HG02840 (cell line): ENCODE measurements at regions not wholly inside any gene's neighbourhood (a gene's known extent, or its start where the extent isn't known, plus 50 kb on each side); places are given as distances from the start of the nearest gene placed in this dataset.

Source experiments
- ATAC-seq: cut with Tn5 transposase; IDR thresholded peaks from one replicate; pipeline ENCODE4 v1.9.1; 2021; ENCODE audit warnings: mild to moderate bottlenecking, moderate library complexity, moderate number of reproducible peaks; ENCODE audit not compliant: unreplicated experiment, low FRiP score

GRCh38 chr2:103462101-103462500 lies 700.3 kb downstream of the TMEM182 start:
- no peak for ATAC-seq

- no peak for ATAC-seq
Measured at GRCh38 chr2:103462712-103463111, 700.9 kb downstream of the TMEM182 start.

GRCh38 chr2:103464831-103465230 lies 703.0 kb downstream of the TMEM182 start:
- no peak for ATAC-seq

GRCh38 chr2:103469800-103470199 lies 708.0 kb downstream of the TMEM182 start:
- no peak for ATAC-seq

GRCh38 chr2:103484906-103485305 lies 723.1 kb downstream of the TMEM182 start:
- no peak for ATAC-seq

DNA sequence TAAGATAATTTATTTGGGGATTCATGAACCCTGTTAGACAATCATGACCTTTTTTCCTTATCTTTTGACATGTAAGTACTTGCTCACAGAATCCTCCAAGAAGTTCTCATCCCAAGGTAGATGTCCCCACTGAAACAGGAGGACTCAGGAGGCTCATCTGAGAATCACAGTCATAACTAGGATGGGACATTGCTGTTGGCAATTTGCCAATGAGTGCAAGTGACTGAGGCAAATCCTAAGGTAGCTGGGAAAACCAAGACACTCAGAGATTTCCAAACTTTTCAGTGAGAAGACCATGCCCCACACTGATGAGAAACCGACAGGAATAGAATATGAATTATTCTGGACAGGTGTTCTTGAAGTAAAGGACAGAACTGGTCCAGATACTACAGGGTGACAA lies 735.0 kb downstream of the TMEM182 start:
- ATAC-seq: no peak

GRCh38 chr2:103506812-103507211 lies 745.0 kb downstream of the TMEM182 start:
- no peak for ATAC-seq

- ATAC-seq: no peak
Measured at GRCh38 chr2:103512442-103512841, 750.6 kb downstream of the TMEM182 start.

DNA sequence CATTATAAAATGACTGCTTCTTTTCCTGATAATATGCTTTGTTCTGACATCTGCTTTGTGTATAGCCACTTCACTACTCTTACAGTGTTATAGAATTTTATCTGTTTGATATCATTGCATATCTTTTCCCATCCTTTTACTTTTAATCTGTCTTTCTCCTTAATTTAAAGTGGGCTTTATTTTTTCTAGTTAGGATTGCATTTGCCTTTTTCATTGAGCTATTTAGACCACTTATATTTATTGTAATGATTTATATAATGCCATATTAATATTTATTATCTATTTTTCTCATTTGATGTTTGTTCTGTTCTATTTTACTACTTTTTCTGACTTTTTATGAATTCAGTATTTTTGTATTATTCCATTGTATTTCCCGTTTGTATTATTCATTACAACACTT lies 758.7 kb downstream of the TMEM182 start:
- ATAC-seq: no peak

DNA sequence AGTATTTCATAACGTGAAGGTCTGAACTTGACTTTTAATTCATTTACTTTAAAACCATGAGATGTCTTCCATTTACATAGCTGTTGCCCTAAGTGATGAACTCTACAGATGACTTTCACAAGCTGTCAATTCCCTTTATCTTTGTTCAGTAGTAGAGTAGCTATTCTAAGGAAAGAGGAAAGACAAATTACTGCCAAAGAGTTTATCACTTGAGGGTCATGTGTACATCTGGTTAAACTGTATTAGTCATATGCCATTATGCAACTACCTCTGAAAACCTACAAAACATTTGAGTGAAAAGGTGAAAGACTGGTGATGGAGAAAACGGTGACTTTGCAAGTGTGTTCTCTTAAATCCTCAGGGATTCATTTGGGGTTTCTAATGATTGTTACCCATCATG lies 763.9 kb downstream of the TMEM182 start:
- no peak for ATAC-seq

DNA sequence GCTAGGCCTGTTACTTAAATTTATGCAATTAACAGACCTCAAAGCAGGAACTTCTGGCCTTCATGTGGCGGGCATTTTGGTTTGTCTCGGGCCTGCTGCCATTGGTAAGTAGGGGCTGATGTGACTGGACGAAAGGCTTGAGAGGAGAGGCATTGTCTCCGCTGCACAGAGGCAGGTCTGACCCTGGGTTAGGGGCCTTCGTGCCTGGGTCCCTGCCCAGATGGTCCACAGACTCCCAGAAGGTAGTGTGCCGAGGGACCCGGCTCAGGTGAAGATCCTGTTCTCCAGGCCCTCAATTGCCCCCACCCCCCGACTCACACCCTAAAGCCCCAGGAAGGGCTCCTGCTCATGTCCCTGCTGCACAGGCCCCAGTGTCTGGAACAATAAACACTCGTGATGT lies 764.9 kb downstream of the TMEM182 start:
- no peak for ATAC-seq

DNA sequence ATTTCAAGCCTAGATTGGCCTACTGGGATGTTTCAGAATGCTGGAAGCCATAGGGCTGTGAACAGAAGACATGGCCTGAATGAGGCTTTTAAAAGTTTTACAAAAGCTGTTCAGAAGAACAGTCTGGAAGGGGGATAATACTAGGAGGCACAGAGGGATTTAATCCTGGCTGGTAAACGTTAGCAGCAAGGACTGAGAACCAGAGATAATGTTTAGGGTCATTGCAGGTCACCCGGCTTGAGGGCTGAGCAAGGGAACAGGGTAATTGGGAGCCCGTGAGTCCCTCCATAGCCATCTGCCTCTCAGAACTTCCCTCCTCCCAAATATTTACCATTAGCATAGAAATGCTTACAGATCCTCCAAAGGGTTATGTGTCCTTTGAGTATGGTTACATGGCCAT lies 765.4 kb downstream of the TMEM182 start:
- no peak for ATAC-seq

DNA sequence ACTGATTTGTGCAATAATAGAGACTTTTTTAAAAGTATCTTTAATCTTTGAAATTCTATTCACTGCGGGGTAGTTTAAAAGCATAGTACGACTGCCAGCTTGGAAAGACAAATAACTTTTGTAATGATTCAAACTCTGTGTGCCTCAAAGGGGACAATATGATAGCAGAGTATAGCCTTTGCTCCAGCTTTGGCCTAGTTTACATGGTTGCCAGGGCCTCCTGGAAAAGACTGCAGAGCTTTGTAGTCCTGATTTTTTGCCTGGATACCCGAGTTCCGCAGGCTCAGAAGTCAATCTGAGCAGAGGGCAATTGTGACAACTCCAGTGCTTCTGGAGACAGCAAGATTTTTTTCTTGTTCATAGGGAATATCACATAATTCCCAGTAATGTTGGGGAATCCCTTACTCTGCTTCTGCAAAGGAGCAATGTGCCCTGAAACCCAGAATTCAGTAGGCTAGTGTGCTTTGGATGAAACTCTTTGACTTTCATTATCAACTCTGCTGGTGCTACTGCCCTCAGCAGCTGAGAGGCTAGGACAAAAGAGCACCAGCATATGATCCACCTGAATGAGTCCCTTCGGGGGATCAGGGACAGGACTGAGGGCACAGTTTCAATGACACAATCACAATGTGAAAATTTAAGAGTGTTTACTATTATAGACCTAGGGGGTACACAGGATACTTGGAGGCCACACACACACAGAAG lies 768.1 kb downstream of the TMEM182 start:
- no peak for ATAC-seq

- no peak for ATAC-seq
Measured at GRCh38 chr2:103552775-103553174, 790.9 kb downstream of the TMEM182 start.

GRCh38 chr2:103594823-103595222 lies 833.0 kb downstream of the TMEM182 start:
- ATAC-seq: no peak

GRCh38 chr2:103605071-103605780 lies 843.4 kb downstream of the TMEM182 start:
- ATAC-seq: no peak

DNA sequence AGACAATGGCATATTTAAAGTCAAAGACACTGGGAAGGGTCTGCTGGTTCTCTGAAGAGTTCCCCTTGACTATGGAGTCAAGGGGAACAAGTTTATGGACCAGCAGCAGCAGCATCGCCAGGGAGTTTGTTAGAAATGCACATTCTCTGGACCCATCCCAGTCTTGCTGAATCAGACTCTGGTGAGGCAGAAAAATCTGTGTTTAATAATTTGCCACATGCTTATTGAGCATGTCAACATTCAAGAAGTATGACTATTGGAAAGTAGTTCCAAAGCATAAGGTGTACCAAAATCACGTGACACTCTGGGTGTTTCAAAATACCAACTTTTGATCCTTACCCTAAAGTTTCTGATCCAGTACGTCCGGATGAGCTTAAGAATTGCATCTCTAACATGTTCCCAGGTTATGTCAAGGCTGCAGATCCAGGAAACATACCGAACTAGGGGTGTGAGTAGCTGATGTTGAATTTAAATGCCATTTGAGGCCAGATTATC lies 853.8 kb downstream of the TMEM182 start:
- ATAC-seq: no peak

DNA sequence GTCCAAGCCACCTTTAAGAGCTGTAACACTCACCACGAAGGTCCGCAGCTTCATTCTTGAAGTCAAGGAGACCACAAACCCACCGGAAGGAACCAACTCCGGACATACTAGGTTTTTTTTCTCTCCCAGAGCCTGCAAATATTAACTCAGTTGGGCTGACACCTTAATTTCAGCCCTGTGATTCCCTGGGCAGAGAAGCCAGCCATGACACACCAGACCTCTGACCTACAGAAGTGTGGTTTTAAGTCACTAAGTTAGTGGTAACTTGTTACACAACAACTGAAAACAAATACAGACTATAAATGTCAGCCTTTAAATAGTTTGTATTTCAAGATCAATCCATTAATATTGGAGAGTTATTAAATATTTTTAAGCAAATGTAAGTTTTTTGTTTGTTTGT lies 855.1 kb downstream of the TMEM182 start:
- ATAC-seq: no peak

DNA sequence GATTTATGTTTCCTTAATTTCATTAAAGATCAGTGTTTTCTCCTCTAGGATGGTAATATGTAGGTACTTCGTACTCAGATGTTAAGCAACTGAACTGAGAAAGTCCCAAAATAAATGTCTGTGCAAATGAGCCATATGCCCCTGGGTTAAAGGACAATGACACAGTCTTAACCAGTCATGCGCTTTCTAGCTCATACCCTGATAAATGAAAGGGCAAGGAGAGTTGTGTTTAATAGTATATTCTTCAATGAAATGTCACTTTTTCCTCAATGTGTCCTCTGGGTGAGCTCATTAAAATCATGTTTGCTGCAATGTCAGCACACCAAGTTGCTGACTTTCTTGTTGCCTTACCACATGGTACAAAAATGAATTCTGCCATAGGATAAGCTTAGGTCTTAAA lies 856.3 kb downstream of the TMEM182 start:
- no peak for ATAC-seq

DNA sequence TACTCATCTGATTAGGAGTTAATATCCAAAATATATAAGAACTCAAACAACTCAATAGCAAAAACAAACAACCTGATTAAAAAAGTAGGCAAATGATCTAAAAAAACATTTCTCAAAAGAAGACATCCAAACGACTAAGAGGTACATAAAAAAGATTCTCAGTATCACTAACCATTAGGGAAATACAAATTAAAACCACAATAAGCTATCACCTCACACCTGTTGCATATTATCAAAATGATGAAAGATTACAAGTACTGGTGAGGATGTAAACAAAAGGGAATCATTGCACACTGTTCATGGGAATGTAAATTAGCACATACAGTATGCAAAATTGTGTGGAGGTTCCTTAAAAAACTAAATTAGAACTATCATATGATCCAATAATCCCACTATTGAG lies 865.5 kb downstream of the TMEM182 start:
- ATAC-seq: no peak

DNA sequence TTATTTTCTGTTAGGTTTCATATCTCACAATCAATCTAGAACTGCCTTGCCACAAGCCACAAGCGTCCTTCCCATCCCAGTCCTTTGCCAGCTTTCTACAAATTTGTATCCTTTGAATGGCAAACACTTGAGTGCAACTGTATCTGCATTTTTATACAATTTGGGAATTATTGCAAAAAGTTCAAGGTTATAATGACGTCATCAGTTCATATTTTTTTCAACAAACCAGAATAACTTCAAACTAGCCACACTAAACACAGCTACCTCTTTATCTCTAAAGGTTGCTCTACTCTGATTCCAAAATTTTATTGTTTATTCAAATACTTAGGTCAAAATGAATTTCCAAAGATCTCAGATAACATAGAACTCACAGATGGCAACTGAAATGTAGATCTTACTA lies 877.1 kb downstream of the TMEM182 start:
- ATAC-seq: no peak

DNA sequence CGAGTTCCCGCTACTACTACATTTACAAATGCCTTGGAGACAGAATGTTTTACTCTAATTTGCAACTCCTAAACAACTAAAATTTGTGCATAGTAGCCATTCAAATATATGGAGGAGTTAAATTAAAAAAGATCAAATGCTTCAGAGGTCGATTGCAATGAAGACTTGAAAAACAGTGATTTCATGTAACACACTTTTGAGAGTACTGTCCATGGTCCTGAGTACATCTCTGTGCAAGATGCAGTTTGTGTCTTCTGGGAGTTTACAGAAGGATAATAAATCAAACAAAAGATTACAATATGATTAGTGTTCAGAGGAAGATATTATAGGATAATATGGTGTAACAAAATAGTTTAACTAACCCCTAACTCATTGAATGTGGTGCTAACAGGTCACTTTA lies 894.7 kb downstream of the TMEM182 start:
- no peak for ATAC-seq
